ENCODE measurements at regions not wholly inside any gene's neighbourhood (a gene's known extent, or its start where the extent isn't known, plus 50 kb on each side); places are given as distances from the start of the nearest gene placed in this dataset.

DNA sequence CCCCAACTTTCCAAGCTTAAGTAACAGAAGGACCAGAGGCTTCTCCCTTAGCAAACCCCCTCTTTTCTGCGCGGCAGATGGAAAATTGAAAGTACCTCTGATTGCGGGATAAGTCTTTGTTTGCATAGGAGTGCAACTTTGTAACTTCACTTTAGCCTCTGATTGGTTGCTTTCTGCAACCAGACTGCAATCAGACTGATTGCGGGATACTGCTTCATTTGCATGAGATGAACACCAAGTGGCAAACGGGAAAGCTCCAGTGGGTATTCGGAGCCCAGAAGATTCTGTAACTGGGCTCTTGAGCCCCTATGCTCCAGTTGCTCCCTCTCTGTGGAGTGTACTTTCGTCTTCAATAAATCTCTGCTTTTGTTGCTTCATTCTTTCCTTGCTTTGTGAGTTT lies 260.6 kb downstream of the BAMBI start:
- DNase-seq: no peak
- no peak for TF ChIP-seq CTCF (IDR thresholded peaks at IDR 0.05; ENCODE audit: partially characterized antibody, unreplicated experiment)
- Mint-ChIP-seq H3K27me3 (ENCODE audit: unreplicated experiment) (peaks cover 2% of the 10 kb centered on the region), H3K9me3 (ENCODE audit: unreplicated experiment) (no peaks in the 10 kb centered on the region), H3K36me3 (ENCODE audit: unreplicated experiment) (no peaks in the 10 kb centered on the region), H3K4me1 (ENCODE audit: low read depth, unreplicated experiment) (no peaks in the 10 kb centered on the region), H3K27ac (ENCODE audit: unreplicated experiment) (no peak overlapping the region), H3K4me3 (ENCODE audit: unreplicated experiment) (no peak overlapping the region)

GRCh38 chr10:28938745-28939144 lies 261.4 kb downstream of the BAMBI start:
- Mint-ChIP-seq H3K27ac (ENCODE audit: unreplicated experiment) (no peak overlapping the region), H3K4me1 (ENCODE audit: low read depth, unreplicated experiment) (no peaks in the 10 kb centered on the region), H3K27me3 (ENCODE audit: unreplicated experiment) (peaks cover 2% of the 10 kb centered on the region), H3K9me3 (ENCODE audit: unreplicated experiment) (no peaks in the 10 kb centered on the region), H3K4me3 (ENCODE audit: unreplicated experiment) (no peak overlapping the region), H3K36me3 (ENCODE audit: unreplicated experiment) (no peaks in the 10 kb centered on the region)
- DNase-seq: no peak
- TF ChIP-seq CTCF (IDR thresholded peaks at IDR 0.05; ENCODE audit: partially characterized antibody, unreplicated experiment): no peak

DNA sequence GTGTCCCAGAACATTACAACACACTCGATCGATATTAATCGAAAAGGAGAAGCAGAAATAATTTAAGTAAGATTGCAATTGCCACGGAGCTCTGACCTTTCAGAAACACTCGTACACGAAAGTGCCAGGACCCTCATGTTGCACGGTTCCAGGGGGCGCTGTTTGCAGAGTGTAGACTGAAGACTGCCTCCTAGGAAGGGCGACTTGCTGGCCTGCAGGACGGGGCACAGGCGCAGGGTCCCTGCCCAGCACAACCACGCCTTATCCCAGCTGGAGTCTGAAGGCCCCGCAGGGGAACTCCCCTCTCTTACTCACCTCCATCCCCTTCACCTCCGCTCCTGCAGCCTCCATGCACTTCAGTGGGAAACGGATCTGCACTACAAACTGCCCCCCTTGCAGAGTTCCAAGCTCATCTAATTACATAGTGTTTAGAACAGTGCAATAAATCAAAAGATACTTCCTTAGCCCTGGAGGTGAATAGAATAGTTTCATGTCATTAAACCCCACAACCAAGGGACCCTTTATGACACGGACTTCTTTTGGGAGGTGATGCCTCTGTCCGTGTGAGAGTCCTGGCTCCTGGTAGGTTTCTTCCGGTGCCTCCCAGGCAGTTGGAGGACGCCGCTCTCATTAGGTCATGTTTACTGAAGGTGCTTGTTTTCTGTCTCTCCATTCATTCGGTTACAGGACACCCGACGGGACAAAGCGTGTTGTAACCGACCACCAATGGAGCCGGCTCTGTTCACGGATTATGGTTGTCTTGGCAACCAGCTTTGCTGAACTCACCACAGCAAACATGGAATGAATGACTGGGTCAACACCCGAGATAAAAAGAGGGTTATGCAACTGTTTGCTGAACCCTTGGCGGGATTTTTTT lies 262.2 kb downstream of the BAMBI start:
- TF ChIP-seq CTCF (IDR thresholded peaks at IDR 0.05; ENCODE audit: partially characterized antibody, unreplicated experiment): peak; percentile 41
- peak; percentile 79 for DNase-seq
- H3K4me1 Mint-ChIP-seq (ENCODE audit: low read depth, unreplicated experiment): no peaks in the 10 kb centered on the region
- H3K27me3 Mint-ChIP-seq (ENCODE audit: unreplicated experiment): peaks cover 2% of the 10 kb centered on the region
- H3K27ac Mint-ChIP-seq (ENCODE audit: unreplicated experiment): no peak overlapping the region
- peaks cover under 1% of the 10 kb centered on the region for H3K36me3 Mint-ChIP-seq (ENCODE audit: unreplicated experiment)
- H3K9me3 Mint-ChIP-seq (ENCODE audit: unreplicated experiment): no peaks in the 10 kb centered on the region
- peak overlapping the region; percentile 35 for H3K4me3 Mint-ChIP-seq (ENCODE audit: unreplicated experiment)

DNA sequence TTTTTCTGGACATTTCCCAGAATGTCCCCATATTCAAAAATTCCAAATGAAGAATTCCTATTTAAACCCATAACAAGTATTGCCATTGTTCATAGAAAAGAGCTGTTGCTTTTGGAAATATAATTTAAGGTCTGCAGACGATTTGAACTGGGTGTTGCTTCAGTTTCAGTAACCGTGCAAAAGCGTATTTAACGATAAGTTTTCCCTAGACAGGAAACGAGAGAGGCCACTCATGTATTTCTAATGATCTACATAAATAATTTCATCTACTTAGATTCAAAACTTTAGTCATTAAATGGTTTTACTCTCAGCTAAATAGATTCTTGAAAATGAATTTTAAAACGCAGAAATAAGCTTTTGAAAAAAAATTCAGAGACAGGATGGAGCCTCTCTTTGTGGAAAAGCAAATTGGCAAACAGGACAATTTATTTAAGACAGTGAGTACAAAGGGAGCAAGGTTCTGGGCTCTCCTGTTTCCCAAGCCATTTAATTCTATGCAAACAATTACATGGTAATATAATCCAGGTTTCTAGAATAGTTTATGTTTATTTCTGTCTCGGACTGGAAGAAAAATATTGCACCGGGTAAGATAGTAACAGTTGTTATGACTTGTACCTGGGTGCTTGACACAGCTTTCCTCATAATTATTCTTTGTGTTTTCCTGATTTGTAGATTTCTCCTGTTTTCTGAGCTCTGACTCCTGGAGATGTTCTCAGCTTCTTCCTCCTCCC lies 263.0 kb downstream of the BAMBI start:
- no peak for TF ChIP-seq CTCF (IDR thresholded peaks at IDR 0.05; ENCODE audit: partially characterized antibody, unreplicated experiment)
- Mint-ChIP-seq H3K27ac (ENCODE audit: unreplicated experiment) (no peak overlapping the region), H3K27me3 (ENCODE audit: unreplicated experiment) (peaks cover 2% of the 10 kb centered on the region), H3K4me3 (ENCODE audit: unreplicated experiment) (no peak overlapping the region), H3K9me3 (ENCODE audit: unreplicated experiment) (no peaks in the 10 kb centered on the region), H3K4me1 (ENCODE audit: low read depth, unreplicated experiment) (no peaks in the 10 kb centered on the region), H3K36me3 (ENCODE audit: unreplicated experiment) (peaks cover 9% of the 10 kb centered on the region)
- DNase-seq: no peak

DNA sequence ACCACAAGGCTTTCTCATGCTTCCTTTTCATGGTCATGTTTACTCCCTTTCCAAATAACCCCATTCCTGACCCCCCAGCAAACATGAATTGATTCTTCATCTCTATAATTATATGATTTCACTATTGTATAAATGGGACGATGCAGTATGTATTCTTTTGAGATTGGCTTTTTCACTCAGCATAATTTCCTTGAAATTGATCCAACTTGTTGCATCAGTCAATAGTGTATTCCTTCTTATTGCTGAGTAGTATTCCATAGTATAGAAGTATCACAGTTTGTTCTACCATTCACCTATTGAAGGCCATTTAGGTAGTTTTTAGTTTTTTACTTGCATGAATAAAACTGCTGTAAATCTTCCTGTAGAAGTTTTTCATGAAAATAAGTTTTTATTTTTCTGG lies 264.7 kb downstream of the BAMBI start:
- H3K27ac Mint-ChIP-seq (ENCODE audit: unreplicated experiment): no peak overlapping the region
- H3K9me3 Mint-ChIP-seq (ENCODE audit: unreplicated experiment): no peaks in the 10 kb centered on the region
- H3K4me1 Mint-ChIP-seq (ENCODE audit: low read depth, unreplicated experiment): no peaks in the 10 kb centered on the region
- H3K4me3 Mint-ChIP-seq (ENCODE audit: unreplicated experiment): no peak overlapping the region
- H3K27me3 Mint-ChIP-seq (ENCODE audit: unreplicated experiment): peaks cover 2% of the 10 kb centered on the region
- no peak for DNase-seq
- peaks cover 9% of the 10 kb centered on the region for H3K36me3 Mint-ChIP-seq (ENCODE audit: unreplicated experiment)
- TF ChIP-seq CTCF (IDR thresholded peaks at IDR 0.05; ENCODE audit: partially characterized antibody, unreplicated experiment): no peak
